GM12878 (cell line): ENCODE measurements at regions not wholly inside any gene's neighbourhood (a gene's known extent, or its start where the extent isn't known, plus 50 kb on each side); places are given as distances from the start of the nearest gene placed in this dataset.

ENCODE experiments used
- ATAC-seq: fragments of 200-7000 bp; cut with Tn5 transposase; 3 replicates; pipeline ENCODE4 v1.9.1; 2020; ENCODE audit warnings: mild to moderate bottlenecking, moderate library complexity
- BruUV-seq: library from RNA; stranded (reverse); fragments of 400-500 nt; replicated peaks from 2 replicates; lab custom pipeline; 2021; lab: Mats Ljungman, UMichigan
- CTCF ChIA-PET: fragments of 300-600 bp; sonication (Branson Sonifier 250); formaldehyde crosslinking; extraction: SDS; loops from one replicate; lab custom pipeline; 2021; ENCODE audit warnings: inconsistent platforms; lab: Yijun Ruan, JAX
- POLR2A ChIA-PET: fragments of 350-600 bp; formaldehyde crosslinking; extraction: SDS; loops from one replicate; lab custom pipeline; 2021; ENCODE audit warnings: inconsistent platforms; lab: Charles Lee
- RAD21 ChIA-PET: fragments of 300-600 bp; sonication (Branson Sonifier 250); formaldehyde crosslinking; loops from one replicate; lab custom pipeline; 2023; ENCODE audit warnings: antibody characterized with exemption; ENCODE audit not compliant: unreplicated experiment; lab: Charles Lee
- SMC1A ChIA-PET: fragments of 300-600 bp; sonication (Branson Sonifier 250); formaldehyde crosslinking; loops from one replicate; lab custom pipeline; 2023; ENCODE audit not compliant: unreplicated experiment, uncharacterized antibody; lab: Charles Lee
- DNase-seq: peaks from one replicate; pipeline ENCODE4 v3.0.0-alpha.2; 2011; ENCODE audit warnings: low read depth, low spot score
- FAIRE-seq: peaks from 3 replicates; lab custom pipeline; 2011; peaks lifted over from hg19 to GRCh38; lab: Jason Lieb, UNC
- H2AFZ ChIP-seq: 2 replicates; pipeline ENCODE4 v1.6.0; 2011; ENCODE audit warnings: low read depth, low read length, control low read depth; ENCODE audit not compliant: control insufficient read depth
- H3K27ac ChIP-seq: 2 replicates; pipeline ENCODE4 v1.5.1; 2011; ENCODE audit warnings: control low read depth; ENCODE audit not compliant: control insufficient read depth, insufficient read depth
- H3K27me3 ChIP-seq, 2 experiments: replicated peaks in 1 of 2; 2 replicates each; pipeline versions ENCODE4 v1.6.0 to v1.6.1; 2011; ENCODE audit warnings: low read length in 1 of 2; ENCODE audit not compliant: control insufficient read depth in 2 of 2, insufficient read depth in 2 of 2
- H3K36me3 ChIP-seq, 2 experiments: 2 replicates each; pipeline ENCODE4 v1.5.1; 2011; ENCODE audit warnings: low read length in 1 of 2; ENCODE audit not compliant: control insufficient read depth in 2 of 2, insufficient read depth in 2 of 2
- H3K4me1 ChIP-seq: 2 replicates; pipeline ENCODE4 v1.6.1; 2011; ENCODE audit warnings: mild to moderate bottlenecking, low read length, moderate library complexity, mixed read lengths; ENCODE audit not compliant: control insufficient read depth, insufficient read depth
- H3K4me2 ChIP-seq: 2 replicates; pipeline ENCODE4 v1.6.0; 2011; ENCODE audit warnings: control low read depth; ENCODE audit not compliant: control insufficient read depth, insufficient read depth
- H3K4me3 ChIP-seq: fragments of 200-600 bp; sonication (generic); 2 replicates; pipeline ENCODE4 v1.5.1; 2016
- H3K79me2 ChIP-seq: 2 replicates; pipeline ENCODE4 v1.6.0; 2011; ENCODE audit warnings: low read length; ENCODE audit not compliant: control insufficient read depth, insufficient read depth
- H3K9ac ChIP-seq: 2 replicates; pipeline ENCODE4 v1.8.0; 2011; ENCODE audit warnings: low read length, control low read depth, mixed read lengths; ENCODE audit not compliant: control insufficient read depth, insufficient read depth
- H3K9me3 ChIP-seq: replicated peaks from 3 replicates; pipeline ENCODE4 v1.5.1; 2011; ENCODE audit warnings: mild to moderate bottlenecking, low read length; ENCODE audit not compliant: control insufficient read depth, insufficient read depth
- H4K20me1 ChIP-seq: 2 replicates; pipeline ENCODE4 v1.6.0; 2011; ENCODE audit not compliant: control insufficient read depth, insufficient read depth
- GATAD2B ChIP-seq: fragments of 450-650 bp; conservative IDR thresholded peaks from 2 replicates; pipeline ENCODE4 v1.6.1; 2017; ENCODE audit warnings: low read depth, mild to moderate bottlenecking, moderate library complexity
- KAT2A ChIP-seq: conservative IDR thresholded peaks from 2 replicates; pipeline ENCODE4 v1.6.1; 2011; ENCODE audit warnings: low read depth, low read length; ENCODE audit not compliant: control insufficient read depth
- MEF2B ChIP-seq: fragments of 450-650 bp; IDR thresholded peaks from 2 replicates; pipeline ENCODE4 v1.6.1; 2018; ENCODE audit warnings: mild to moderate bottlenecking, moderate library complexity; ENCODE audit not compliant: partially characterized antibody, poor library complexity, severe bottlenecking
- RFX5 ChIP-seq: IDR thresholded peaks from 2 replicates; pipeline ENCODE4 v1.6.1; 2011; ENCODE audit warnings: low read depth, low read length, improper control_type of control experiment
- SIN3A ChIP-seq: IDR thresholded peaks from 2 replicates; pipeline ENCODE4 v1.6.1; 2012; ENCODE audit warnings: low read depth, low read length, improper control_type of control experiment
- TARDBP ChIP-seq: IDR thresholded peaks from 2 replicates; pipeline ENCODE4 v1.6.1; 2016; ENCODE audit warnings: borderline replicate concordance
- ZBED1 ChIP-seq: IDR thresholded peaks from 2 replicates; pipeline ENCODE4 v1.6.1; 2016; ENCODE audit warnings: borderline replicate concordance
- ZNF384 ChIP-seq: IDR thresholded peaks from 2 replicates; pipeline ENCODE4 v1.6.1; 2012; ENCODE audit warnings: low read depth, mild to moderate bottlenecking, low read length, improper control_type of control experiment, borderline replicate concordance
- WGBS: methylation state at CpG from one replicate; pipeline ENCODE4 v1.1.6; 2016; ENCODE audit warnings: low lambda C conversion rate; ENCODE audit not compliant: insufficient replicate concordance, insufficient coverage; ENCODE audit errors: missing lambda C conversion rate; 5-methylcytosine and 5-hydroxymethylcytosine counted together
- in situ Hi-C: fragments of 300-500 bp; cut with MboI; formaldehyde crosslinking; loops from 9 replicates; pipeline ENCODE4 v1.14.3; 2018; ENCODE audit warnings: mixed read lengths
- intact Hi-C: fragments of 100-400 bp; cut with micrococcal nuclease; formaldehyde crosslinking; loops from one replicate; pipeline ENCODE4 v1.14.2; 2022; ENCODE audit not compliant: unreplicated experiment
- TF ChIP-seq, protein P1 (sequence below): fragments of 450-650 bp; IDR thresholded peaks from 2 replicates; pipeline ENCODE4 v1.6.1; 2017; ENCODE audit warnings: mild to moderate bottlenecking
- TF ChIP-seq, protein P2 (sequence below): IDR thresholded peaks from 2 replicates; pipeline ENCODE4 v1.6.1; 2011; ENCODE audit warnings: borderline replicate concordance, low read depth, mild to moderate bottlenecking, moderate library complexity, mixed read lengths, low read length; ENCODE audit not compliant: insufficient read depth; ENCODE audit errors: extremely low read length
- TF ChIP-seq, protein P3 (sequence below): fragments of 450-650 bp; IDR thresholded peaks from 2 replicates; pipeline ENCODE4 v1.6.1; 2017; ENCODE audit warnings: low read depth, mild to moderate bottlenecking, moderate library complexity
- TF ChIP-seq, protein P4 (sequence below): fragments of 450-650 bp; formaldehyde crosslinking; IDR thresholded peaks from 2 replicates; pipeline ENCODE4 v1.4.0; 2022; ENCODE audit warnings: mild to moderate bottlenecking, moderate library complexity
- TF ChIP-seq, protein P5 (sequence below): fragments of 450-650 bp; IDR thresholded peaks from 2 replicates; pipeline ENCODE4 v1.6.1; 2017; ENCODE audit warnings: mild to moderate bottlenecking, moderate library complexity

DNA sequence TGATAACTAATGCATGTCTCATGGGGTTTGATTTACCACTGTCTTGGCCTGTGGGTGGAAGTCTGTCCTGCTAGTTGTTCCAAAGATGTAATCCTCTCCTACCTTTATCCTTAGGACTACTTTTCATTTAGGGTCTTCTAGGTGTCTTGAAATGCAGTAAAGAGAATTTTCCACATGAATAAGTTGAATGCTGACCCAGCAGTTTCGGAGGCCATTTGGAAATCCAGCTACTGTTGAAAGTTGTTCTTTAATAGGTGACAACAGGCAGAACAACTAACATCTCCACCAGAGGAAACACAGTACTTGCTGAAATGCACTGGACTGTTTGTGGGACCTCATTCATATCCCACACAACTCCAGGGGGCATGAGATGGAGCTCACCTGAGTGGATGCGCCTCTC is 478.1 kb downstream of the BTBD3 start:
- FAIRE-seq: no peak
- no peak overlapping the region for H3K27ac ChIP-seq
- ChIA-PET POLR2A (no interaction called here), SMC1A (no interaction called here), CTCF (no interaction called here), RAD21 (no interaction called here)
- ATAC-seq: no peak
- H3K4me1 ChIP-seq: no peaks in the 10 kb centered on the region
- intact Hi-C loops (no loop called here), in situ Hi-C loops (no loop called here)
- H3K27me3 ChIP-seq: no peaks in the 10 kb centered on the region
- no peak overlapping the region for H3K4me2 ChIP-seq
- no peaks in the 10 kb centered on the region for H3K79me2 ChIP-seq
- H3K36me3 ChIP-seq: no peaks in the 10 kb centered on the region
- WGBS: 4% methylated on average over 2 of the region's 2 CpGs
- no peak overlapping the region for H3K9ac ChIP-seq
- TF ChIP-seq, protein P1, sequence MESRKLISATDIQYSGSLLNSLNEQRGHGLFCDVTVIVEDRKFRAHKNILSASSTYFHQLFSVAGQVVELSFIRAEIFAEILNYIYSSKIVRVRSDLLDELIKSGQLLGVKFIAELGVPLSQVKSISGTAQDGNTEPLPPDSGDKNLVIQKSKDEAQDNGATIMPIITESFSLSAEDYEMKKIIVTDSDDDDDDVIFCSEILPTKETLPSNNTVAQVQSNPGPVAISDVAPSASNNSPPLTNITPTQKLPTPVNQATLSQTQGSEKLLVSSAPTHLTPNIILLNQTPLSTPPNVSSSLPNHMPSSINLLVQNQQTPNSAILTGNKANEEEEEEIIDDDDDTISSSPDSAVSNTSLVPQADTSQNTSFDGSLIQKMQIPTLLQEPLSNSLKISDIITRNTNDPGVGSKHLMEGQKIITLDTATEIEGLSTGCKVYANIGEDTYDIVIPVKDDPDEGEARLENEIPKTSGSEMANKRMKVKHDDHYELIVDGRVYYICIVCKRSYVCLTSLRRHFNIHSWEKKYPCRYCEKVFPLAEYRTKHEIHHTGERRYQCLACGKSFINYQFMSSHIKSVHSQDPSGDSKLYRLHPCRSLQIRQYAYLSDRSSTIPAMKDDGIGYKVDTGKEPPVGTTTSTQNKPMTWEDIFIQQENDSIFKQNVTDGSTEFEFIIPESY: no peak
- no peak for TF ChIP-seq MEF2B
- TF ChIP-seq RFX5: no peak
- TF ChIP-seq, protein P2, sequence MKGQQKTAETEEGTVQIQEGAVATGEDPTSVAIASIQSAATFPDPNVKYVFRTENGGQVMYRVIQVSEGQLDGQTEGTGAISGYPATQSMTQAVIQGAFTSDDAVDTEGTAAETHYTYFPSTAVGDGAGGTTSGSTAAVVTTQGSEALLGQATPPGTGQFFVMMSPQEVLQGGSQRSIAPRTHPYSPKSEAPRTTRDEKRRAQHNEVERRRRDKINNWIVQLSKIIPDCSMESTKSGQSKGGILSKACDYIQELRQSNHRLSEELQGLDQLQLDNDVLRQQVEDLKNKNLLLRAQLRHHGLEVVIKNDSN: no peak
- TF ChIP-seq, protein P3, sequence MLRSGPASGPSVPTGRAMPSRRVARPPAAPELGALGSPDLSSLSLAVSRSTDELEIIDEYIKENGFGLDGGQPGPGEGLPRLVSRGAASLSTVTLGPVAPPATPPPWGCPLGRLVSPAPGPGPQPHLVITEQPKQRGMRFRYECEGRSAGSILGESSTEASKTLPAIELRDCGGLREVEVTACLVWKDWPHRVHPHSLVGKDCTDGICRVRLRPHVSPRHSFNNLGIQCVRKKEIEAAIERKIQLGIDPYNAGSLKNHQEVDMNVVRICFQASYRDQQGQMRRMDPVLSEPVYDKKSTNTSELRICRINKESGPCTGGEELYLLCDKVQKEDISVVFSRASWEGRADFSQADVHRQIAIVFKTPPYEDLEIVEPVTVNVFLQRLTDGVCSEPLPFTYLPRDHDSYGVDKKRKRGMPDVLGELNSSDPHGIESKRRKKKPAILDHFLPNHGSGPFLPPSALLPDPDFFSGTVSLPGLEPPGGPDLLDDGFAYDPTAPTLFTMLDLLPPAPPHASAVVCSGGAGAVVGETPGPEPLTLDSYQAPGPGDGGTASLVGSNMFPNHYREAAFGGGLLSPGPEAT: no peak
- TF ChIP-seq, protein P4, sequence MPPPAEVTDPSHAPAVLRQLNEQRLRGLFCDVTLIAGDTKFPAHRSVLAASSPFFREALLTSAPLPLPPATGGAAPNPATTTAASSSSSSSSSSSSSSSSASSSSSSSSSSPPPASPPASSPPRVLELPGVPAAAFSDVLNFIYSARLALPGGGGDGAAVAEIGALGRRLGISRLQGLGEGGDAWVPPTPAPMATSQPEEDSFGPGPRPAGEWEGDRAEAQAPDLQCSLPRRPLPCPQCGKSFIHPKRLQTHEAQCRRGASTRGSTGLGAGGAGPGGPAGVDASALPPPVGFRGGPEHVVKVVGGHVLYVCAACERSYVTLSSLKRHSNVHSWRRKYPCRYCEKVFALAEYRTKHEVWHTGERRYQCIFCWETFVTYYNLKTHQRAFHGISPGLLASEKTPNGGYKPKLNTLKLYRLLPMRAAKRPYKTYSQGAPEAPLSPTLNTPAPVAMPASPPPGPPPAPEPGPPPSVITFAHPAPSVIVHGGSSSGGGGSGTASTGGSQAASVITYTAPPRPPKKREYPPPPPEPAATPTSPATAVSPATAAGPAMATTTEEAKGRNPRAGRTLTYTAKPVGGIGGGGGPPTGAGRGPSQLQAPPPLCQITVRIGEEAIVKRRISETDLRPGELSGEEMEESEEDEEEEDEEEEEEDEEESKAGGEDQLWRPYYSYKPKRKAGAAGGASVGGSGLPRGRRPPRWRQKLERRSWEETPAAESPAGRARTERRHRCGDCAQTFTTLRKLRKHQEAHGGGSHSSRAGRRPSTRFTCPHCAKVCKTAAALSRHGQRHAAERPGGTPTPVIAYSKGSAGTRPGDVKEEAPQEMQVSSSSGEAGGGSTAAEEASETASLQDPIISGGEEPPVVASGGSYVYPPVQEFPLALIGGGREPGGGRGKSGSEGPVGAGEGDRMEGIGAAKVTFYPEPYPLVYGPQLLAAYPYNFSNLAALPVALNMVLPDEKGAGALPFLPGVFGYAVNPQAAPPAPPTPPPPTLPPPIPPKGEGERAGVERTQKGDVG (CRISPR knock-in tag): no peak
- no peak for TF ChIP-seq ZBED1
- TF ChIP-seq ZNF384: no peak
- TF ChIP-seq GATAD2B: no peak
- no peak for TF ChIP-seq SIN3A
- TF ChIP-seq, protein P5, sequence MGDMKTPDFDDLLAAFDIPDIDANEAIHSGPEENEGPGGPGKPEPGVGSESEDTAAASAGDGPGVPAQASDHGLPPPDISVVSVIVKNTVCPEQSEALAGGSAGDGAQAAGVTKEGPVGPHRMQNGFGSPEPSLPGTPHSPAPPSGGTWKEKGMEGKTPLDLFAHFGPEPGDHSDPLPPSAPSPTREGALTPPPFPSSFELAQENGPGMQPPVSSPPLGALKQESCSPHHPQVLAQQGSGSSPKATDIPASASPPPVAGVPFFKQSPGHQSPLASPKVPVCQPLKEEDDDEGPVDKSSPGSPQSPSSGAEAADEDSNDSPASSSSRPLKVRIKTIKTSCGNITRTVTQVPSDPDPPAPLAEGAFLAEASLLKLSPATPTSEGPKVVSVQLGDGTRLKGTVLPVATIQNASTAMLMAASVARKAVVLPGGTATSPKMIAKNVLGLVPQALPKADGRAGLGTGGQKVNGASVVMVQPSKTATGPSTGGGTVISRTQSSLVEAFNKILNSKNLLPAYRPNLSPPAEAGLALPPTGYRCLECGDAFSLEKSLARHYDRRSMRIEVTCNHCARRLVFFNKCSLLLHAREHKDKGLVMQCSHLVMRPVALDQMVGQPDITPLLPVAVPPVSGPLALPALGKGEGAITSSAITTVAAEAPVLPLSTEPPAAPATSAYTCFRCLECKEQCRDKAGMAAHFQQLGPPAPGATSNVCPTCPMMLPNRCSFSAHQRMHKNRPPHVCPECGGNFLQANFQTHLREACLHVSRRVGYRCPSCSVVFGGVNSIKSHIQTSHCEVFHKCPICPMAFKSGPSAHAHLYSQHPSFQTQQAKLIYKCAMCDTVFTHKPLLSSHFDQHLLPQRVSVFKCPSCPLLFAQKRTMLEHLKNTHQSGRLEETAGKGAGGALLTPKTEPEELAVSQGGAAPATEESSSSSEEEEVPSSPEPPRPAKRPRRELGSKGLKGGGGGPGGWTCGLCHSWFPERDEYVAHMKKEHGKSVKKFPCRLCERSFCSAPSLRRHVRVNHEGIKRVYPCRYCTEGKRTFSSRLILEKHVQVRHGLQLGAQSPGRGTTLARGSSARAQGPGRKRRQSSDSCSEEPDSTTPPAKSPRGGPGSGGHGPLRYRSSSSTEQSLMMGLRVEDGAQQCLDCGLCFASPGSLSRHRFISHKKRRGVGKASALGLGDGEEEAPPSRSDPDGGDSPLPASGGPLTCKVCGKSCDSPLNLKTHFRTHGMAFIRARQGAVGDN: no peak
- no peak for TF ChIP-seq KAT2A
- no peak for TF ChIP-seq TARDBP
- H3K4me3 ChIP-seq: no peak overlapping the region
- no peak overlapping the region for H2AFZ ChIP-seq
- no peaks in the 10 kb centered on the region for H4K20me1 ChIP-seq
- DNase-seq: no peak
- no peaks in the 10 kb centered on the region for H3K9me3 ChIP-seq
- no TSS peak for BruUV-seq
